ENCODE measurements at regions not wholly inside any gene's neighbourhood (a gene's known extent, or its start where the extent isn't known, plus 50 kb on each side); places are given as distances from the start of the nearest gene placed in this dataset.

DNA sequence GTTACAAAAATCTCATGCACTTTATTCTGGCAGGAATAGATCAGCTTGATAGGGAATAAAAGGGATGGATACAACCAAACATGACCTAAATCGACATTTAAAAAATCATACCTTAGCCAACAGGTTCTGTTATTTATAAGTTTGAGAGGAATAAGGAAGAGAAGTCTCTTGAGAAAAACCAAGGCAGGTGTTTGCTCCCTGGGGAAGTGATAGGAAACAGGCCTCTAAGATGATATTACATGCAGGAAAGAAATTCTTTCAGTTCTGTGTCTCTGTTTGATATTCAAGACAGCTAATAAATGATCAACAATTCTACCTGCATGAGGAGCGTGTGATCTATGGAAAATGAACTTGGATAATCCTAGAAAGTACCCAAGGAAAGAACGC is 184.8 kb upstream of the ZEB2 start:
- Histone ChIP-seq H3K9me3 (ENCODE audit: low read depth) (no peaks in the 10 kb centered on the region), H3K36me3 (no peaks in the 10 kb centered on the region), H3K4me1 (ENCODE audit: low read depth) (no peaks in the 10 kb centered on the region), H3K4me3 (no peak overlapping the region), H3K27ac (no peak overlapping the region), H3K27me3 (no peaks in the 10 kb centered on the region)
- TF ChIP-seq, protein P1, sequence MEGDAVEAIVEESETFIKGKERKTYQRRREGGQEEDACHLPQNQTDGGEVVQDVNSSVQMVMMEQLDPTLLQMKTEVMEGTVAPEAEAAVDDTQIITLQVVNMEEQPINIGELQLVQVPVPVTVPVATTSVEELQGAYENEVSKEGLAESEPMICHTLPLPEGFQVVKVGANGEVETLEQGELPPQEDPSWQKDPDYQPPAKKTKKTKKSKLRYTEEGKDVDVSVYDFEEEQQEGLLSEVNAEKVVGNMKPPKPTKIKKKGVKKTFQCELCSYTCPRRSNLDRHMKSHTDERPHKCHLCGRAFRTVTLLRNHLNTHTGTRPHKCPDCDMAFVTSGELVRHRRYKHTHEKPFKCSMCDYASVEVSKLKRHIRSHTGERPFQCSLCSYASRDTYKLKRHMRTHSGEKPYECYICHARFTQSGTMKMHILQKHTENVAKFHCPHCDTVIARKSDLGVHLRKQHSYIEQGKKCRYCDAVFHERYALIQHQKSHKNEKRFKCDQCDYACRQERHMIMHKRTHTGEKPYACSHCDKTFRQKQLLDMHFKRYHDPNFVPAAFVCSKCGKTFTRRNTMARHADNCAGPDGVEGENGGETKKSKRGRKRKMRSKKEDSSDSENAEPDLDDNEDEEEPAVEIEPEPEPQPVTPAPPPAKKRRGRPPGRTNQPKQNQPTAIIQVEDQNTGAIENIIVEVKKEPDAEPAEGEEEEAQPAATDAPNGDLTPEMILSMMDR (IDR thresholded peaks at IDR 0.05; ENCODE audit: low read depth, low read length) = no peak
- DNase-seq (ENCODE audit: low read depth in 1 of 2, low spot score in 1 of 2) = no peak

GRCh38 chr2:144703852-144704708 is 184.2 kb upstream of the ZEB2 start:
- Histone ChIP-seq H3K27ac (no peak overlapping the region), H3K4me1 (ENCODE audit: low read depth) (no peaks in the 10 kb centered on the region), H3K36me3 (no peaks in the 10 kb centered on the region), H3K27me3 (no peaks in the 10 kb centered on the region), H3K9me3 (ENCODE audit: low read depth) (no peaks in the 10 kb centered on the region), H3K4me3 (no peak overlapping the region)
- TF ChIP-seq, protein P1 (IDR thresholded peaks at IDR 0.05; ENCODE audit: low read depth, low read length) = no peak
- DNase-seq (ENCODE audit: low read depth in 1 of 2, low spot score in 1 of 2) = peak in 1 of 2 donors; percentile 81

- H3K36me3 ChIP-seq = no peaks in the 10 kb centered on the region
- no peak for DNase-seq (ENCODE audit: low read depth in 1 of 2, low spot score in 1 of 2)
- no peak overlapping the region for H3K27ac ChIP-seq
- H3K9me3 ChIP-seq (ENCODE audit: low read depth) = no peaks in the 10 kb centered on the region
- no peaks in the 10 kb centered on the region for H3K4me1 ChIP-seq (ENCODE audit: low read depth)
- no peak overlapping the region for H3K4me3 ChIP-seq
- TF ChIP-seq, protein P1 (IDR thresholded peaks at IDR 0.05; ENCODE audit: low read depth, low read length) = no peak
- H3K27me3 ChIP-seq = no peaks in the 10 kb centered on the region
Observed at GRCh38 chr2:144702051-144702450, 182.1 kb upstream of the ZEB2 start.

DNA sequence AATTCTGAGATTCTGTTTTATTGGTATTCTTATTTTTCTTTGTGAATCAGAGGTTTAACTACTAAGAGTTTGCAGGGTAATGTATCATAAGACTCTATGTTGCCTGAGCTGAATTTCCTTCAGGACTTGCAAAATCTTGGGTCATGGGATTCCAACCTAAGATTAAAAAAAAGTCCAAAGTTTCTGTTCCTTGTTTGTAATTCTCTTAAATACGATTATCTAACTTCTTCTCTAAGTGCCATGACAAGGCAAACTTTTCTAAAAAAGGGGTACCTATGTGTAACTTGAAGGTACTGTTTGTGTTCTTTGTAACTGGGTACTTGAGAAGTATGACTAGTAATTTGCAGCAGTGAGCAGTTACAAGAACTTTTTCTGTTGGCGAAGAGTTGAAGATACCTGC is 181.3 kb upstream of the ZEB2 start:
- TF ChIP-seq, protein P1 (IDR thresholded peaks at IDR 0.05; ENCODE audit: low read depth, low read length) = no peak
- Histone ChIP-seq H3K36me3 (no peaks in the 10 kb centered on the region), H3K4me3 (no peak overlapping the region)

GRCh38 chr2:144698156-144698555 is 178.2 kb upstream of the ZEB2 start:
- DNase-seq (ENCODE audit: low read depth in 1 of 2, low spot score in 1 of 2) = no peak
- Histone ChIP-seq H3K27me3 (no peaks in the 10 kb centered on the region), H3K4me3 (no peak overlapping the region), H3K9me3 (ENCODE audit: low read depth) (no peaks in the 10 kb centered on the region), H3K36me3 (no peaks in the 10 kb centered on the region), H3K4me1 (ENCODE audit: low read depth) (no peaks in the 10 kb centered on the region), H3K27ac (no peak overlapping the region)
- TF ChIP-seq, protein P1 (IDR thresholded peaks at IDR 0.05; ENCODE audit: low read depth, low read length) = no peak

More for the DNA sequence above, 181.3 kb upstream of the ZEB2 start:
- DNase-seq (ENCODE audit: low read depth in 1 of 2, low spot score in 1 of 2) = no peak
- no peaks in the 10 kb centered on the region for H3K4me1 ChIP-seq (ENCODE audit: low read depth)
- H3K27ac ChIP-seq = no peak overlapping the region
- H3K9me3 ChIP-seq (ENCODE audit: low read depth) = no peaks in the 10 kb centered on the region
- H3K27me3 ChIP-seq = no peaks in the 10 kb centered on the region
